HepG2 (cell line): ENCODE measurements at regions not wholly inside any gene's neighbourhood (a gene's known extent, or its start where the extent isn't known, plus 50 kb on each side); places are given as distances from the start of the nearest gene placed in this dataset.

Experiments
- ATAC-seq: fragments of 200-7000 bp; cut with Tn5 transposase; 3 replicates; pipeline ENCODE4 v1.9.1; 2020; ENCODE audit warnings: mild to moderate bottlenecking, moderate library complexity
- BruUV-seq: library from RNA; stranded (reverse); fragments of 400-500 nt; replicated peaks from 2 replicates; lab custom pipeline; 2021; lab: Mats Ljungman, UMichigan
- CTCF ChIA-PET: fragments of 300-600 bp; formaldehyde crosslinking; extraction: SDS; loops from one replicate; lab custom pipeline; 2021; ENCODE audit warnings: low total read pairs, inconsistent platforms, low intra/inter-chr PET ratio; lab: Yijun Ruan, JAX
- POLR2A ChIA-PET: fragments of 350-600 bp; sonication (Branson Sonifier 250); formaldehyde crosslinking; loops from one replicate; lab custom pipeline; 2020; ENCODE audit warnings: antibody characterized with exemption, inconsistent platforms; lab: Yijun Ruan, JAX
- DNase-seq: peaks from one replicate; pipeline ENCODE4 v3.0.0-alpha.2; 2015; ENCODE audit warnings: low spot score
- FAIRE-seq: peaks from 3 replicates; lab custom pipeline; 2011; peaks lifted over from hg19 to GRCh38; lab: Jason Lieb, UNC
- H2AFZ ChIP-seq: one replicate; pipeline ENCODE4 v1.6.1; 2011; ENCODE audit warnings: low read length, inconsistent platforms
- H3K27ac ChIP-seq: fragments of 300-600 bp; 3 replicates; pipeline ENCODE4 v1.8.0; 2011; ENCODE audit warnings: mixed run types, mild to moderate bottlenecking, mixed read lengths, low read length, inconsistent platforms; ENCODE audit not compliant: insufficient read depth; ENCODE audit errors: extremely low read length
- H3K27me3 ChIP-seq, 2 experiments: fragments of 200-600 bp in 1 of 2; 2 replicates in 1 of 2; 3 replicates in 1 of 2; pipeline versions ENCODE4 v1.6.0 to v1.8.0; 2011; ENCODE audit warnings: low read length in 2 of 2, mild to moderate bottlenecking in 2 of 2, moderate library complexity in 2 of 2, inconsistent platforms in 1 of 2; ENCODE audit not compliant: insufficient read depth in 2 of 2, control insufficient read depth in 1 of 2
- H3K36me3 ChIP-seq, 2 experiments: fragments of 200-600 bp in 1 of 2; replicated peaks in 1 of 2; 2 replicates in 1 of 2; 3 replicates in 1 of 2; pipeline versions ENCODE4 v1.5.1 to v1.8.0; 2011; ENCODE audit warnings: low read length in 2 of 2, inconsistent platforms in 1 of 2; ENCODE audit not compliant: insufficient read depth in 2 of 2, control insufficient read depth in 1 of 2
- H3K4me1 ChIP-seq: 2 replicates; pipeline ENCODE4 v1.5.1; 2012; ENCODE audit warnings: low read length, inconsistent platforms; ENCODE audit not compliant: insufficient read depth
- H3K4me2 ChIP-seq: 2 replicates; pipeline ENCODE4 v1.6.0; 2011; ENCODE audit warnings: low read depth, low read length, inconsistent platforms
- H3K4me3 ChIP-seq, 3 experiments: fragments of 200-600 bp in 1 of 3; sonication (generic), shearing (Covaris generic) in 1 of 3; replicated peaks in 1 of 3; 2 replicates each; pipeline ENCODE4 v1.5.1; 2011 to 2016; ENCODE audit warnings: low read length in 3 of 3, inconsistent platforms in 2 of 3, low read depth in 2 of 3, mild to moderate bottlenecking in 2 of 3, control low read depth in 1 of 3, mixed read lengths in 1 of 3; ENCODE audit not compliant: insufficient read depth in 1 of 3
- H3K79me2 ChIP-seq: one replicate; pipeline ENCODE4 v1.6.1; 2011; ENCODE audit warnings: low read length, inconsistent platforms; ENCODE audit not compliant: insufficient read depth
- H3K9ac ChIP-seq: 2 replicates; pipeline ENCODE4 v1.6.0; 2011; ENCODE audit warnings: mild to moderate bottlenecking, low read depth, low read length, inconsistent platforms; ENCODE audit not compliant: insufficient read depth
- H3K9me3 ChIP-seq: 2 replicates; pipeline ENCODE4 v1.5.1; 2012; ENCODE audit warnings: mild to moderate bottlenecking, low read length
- H4K20me1 ChIP-seq: 2 replicates; pipeline ENCODE4 v1.6.0; 2011; ENCODE audit warnings: inconsistent platforms, mild to moderate bottlenecking, low read length, moderate library complexity; ENCODE audit not compliant: insufficient read depth
- CBX5 ChIP-seq: sonication (generic); formaldehyde crosslinking; IDR thresholded peaks from 2 replicates; pipeline ENCODE4 v1.4.0; 2020; ENCODE audit warnings: missing genetic modification reagents, borderline replicate concordance
- JUND ChIP-seq: sonication (generic); formaldehyde crosslinking; IDR thresholded peaks from 2 replicates; pipeline ENCODE4 v1.8.0; 2022; ENCODE audit warnings: mild to moderate bottlenecking, missing genetic modification reagents
- NFE2L1 ChIP-seq: sonication (generic); formaldehyde crosslinking; IDR thresholded peaks from 2 replicates; pipeline ENCODE4 v1.4.0; 2020; ENCODE audit warnings: missing genetic modification reagents, mild to moderate bottlenecking, borderline replicate concordance
- TEF ChIP-seq: sonication (generic); formaldehyde crosslinking; IDR thresholded peaks from 2 replicates; pipeline ENCODE4 v1.5.0; 2020; ENCODE audit warnings: missing genetic modification reagents
- TOE1 ChIP-seq: sonication (generic); formaldehyde crosslinking; IDR thresholded peaks from 2 replicates; pipeline ENCODE4 v1.4.0; 2020; ENCODE audit warnings: mild to moderate bottlenecking, missing genetic modification reagents
- ZC3H13 ChIP-seq: sonication (generic); formaldehyde crosslinking; IDR thresholded peaks from 2 replicates; pipeline ENCODE4 v1.8.1; 2023; ENCODE audit warnings: mild to moderate bottlenecking, missing genetic modification reagents, moderate library complexity
- ZNF333 ChIP-seq: sonication (generic); formaldehyde crosslinking; IDR thresholded peaks from 2 replicates; pipeline ENCODE4 v1.4.0; 2020; ENCODE audit warnings: mild to moderate bottlenecking, missing genetic modification reagents, borderline replicate concordance
- ZNF33B ChIP-seq: sonication (generic); formaldehyde crosslinking; IDR thresholded peaks from 2 replicates; pipeline ENCODE4 v1.5.1; 2020; ENCODE audit warnings: mild to moderate bottlenecking, missing genetic modification reagents
- ZNF704 ChIP-seq: sonication (generic); formaldehyde crosslinking; IDR thresholded peaks from 2 replicates; pipeline ENCODE4 v1.8.1; 2023; ENCODE audit warnings: mild to moderate bottlenecking, inconsistent platforms, moderate library complexity, missing genetic modification reagents, borderline replicate concordance
- ZNF746 ChIP-seq: sonication (generic); formaldehyde crosslinking; IDR thresholded peaks from 2 replicates; pipeline ENCODE4 v1.8.0; 2022; ENCODE audit warnings: mild to moderate bottlenecking, missing genetic modification reagents
- ZNF816 ChIP-seq: sonication (generic); formaldehyde crosslinking; IDR thresholded peaks from 2 replicates; pipeline ENCODE4 v1.8.0; 2022; ENCODE audit warnings: missing genetic modification reagents, mild to moderate bottlenecking, borderline replicate concordance
- WGBS: methylation state at CpG from one replicate; pipeline ENCODE4 v1.1.6; 2017; ENCODE audit warnings: low lambda C conversion rate; 5-methylcytosine and 5-hydroxymethylcytosine counted together
- in situ Hi-C: cut with HindIII; loops from 2 replicates; pipeline ENCODE4 v1.10.0; 2017; ENCODE audit warnings: low pct_unique_long_range_greater_than_20kb; ENCODE audit not compliant: extremely low pct_ligation_motif_present
- intact Hi-C: fragments of 100-400 bp; cut with micrococcal nuclease; formaldehyde crosslinking; loops from one replicate; pipeline ENCODE4 v1.10.0; 2022; ENCODE audit not compliant: unreplicated experiment

GRCh38 chr6:85291326-85291725 is 158.6 kb upstream of the NT5E start (continued):
- TF ChIP-seq TEF (CRISPR knock-in tag) = no peak

GRCh38 chr6:85287654-85288053 is 162.2 kb upstream of the NT5E start:
- no peaks in the 10 kb centered on the region for H4K20me1 ChIP-seq
- H3K9me3 ChIP-seq = no peaks in the 10 kb centered on the region
- no peak overlapping the region for H2AFZ ChIP-seq
- intact Hi-C loops = no loop called here
- H3K4me1 ChIP-seq = peaks cover 11% of the 10 kb centered on the region; the same call in 1 of the 2 replicates
- no peak overlapping the region for H3K4me2 ChIP-seq
- H3K27ac ChIP-seq = no peak overlapping the region
- 18% methylated on average over 7 of the region's 9 CpGs for WGBS
- ATAC-seq = no peak
- in situ Hi-C loops = no loop called here
- DNase-seq = no peak
- H3K4me3 ChIP-seq = no peak overlapping the region
- ChIA-PET CTCF (no interaction called here), POLR2A (no interaction called here)
- H3K27me3 ChIP-seq = no peaks in the 10 kb centered on the region
- no peaks in the 10 kb centered on the region for H3K79me2 ChIP-seq
- no peak overlapping the region for H3K9ac ChIP-seq
- no peak for FAIRE-seq
- TF ChIP-seq NFE2L1 (CRISPR knock-in tag) (no peak), ZC3H13 (no peak), ZNF746 (CRISPR knock-in tag) (no peak), JUND (CRISPR knock-in tag) (no peak), ZNF704 (no peak), CBX5 (no peak), ZNF816 (no peak), ZNF333 (no peak), TOE1 (no peak), ZNF33B (no peak)
- H3K36me3 ChIP-seq = no peaks in the 10 kb centered on the region
- BruUV-seq = no TSS peak
